ENCODE measurements at regions not wholly inside any gene's neighbourhood (a gene's known extent, or its start where the extent isn't known, plus 50 kb on each side); places are given as distances from the start of the nearest gene placed in this dataset.

DNA sequence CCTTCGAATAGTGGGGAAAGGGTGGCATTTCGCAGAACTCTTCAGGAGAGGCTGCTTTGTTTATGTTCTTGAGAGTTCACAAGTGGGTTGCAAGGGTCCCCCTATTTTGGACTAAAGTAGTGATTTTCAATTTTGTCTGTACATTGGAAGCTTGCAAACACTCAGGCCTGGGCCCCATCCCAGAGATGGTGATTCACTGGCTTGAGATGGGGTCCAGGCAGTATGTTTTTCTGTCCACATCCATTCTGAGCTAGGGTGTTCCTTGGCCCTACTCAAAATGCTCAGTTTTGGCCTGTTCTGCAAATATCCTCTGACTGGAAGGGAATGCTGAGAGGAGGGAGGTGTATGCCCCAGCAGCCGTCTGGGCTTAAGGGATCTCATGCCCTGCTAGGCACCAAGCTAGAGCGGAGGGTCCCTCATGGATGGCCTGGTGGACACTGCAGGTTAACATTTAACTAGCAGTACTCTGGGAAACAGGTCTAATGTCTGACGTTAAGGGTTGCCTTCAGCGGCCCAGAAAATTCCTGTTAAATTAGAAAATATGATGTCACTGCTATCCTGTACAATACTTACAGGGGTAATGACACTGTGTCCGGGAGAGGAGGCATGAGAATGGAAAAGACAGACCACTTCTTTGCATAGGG is 181.4 kb downstream of the OPA1 start:
- ATAC-seq, result no peak
- Histone ChIP-seq H3K4me3 (ENCODE audit: low read length) (no peak overlapping the region), H3K27ac (ENCODE audit: low read depth, low read length) (no peak overlapping the region), H3K4me1 (ENCODE audit: control insufficient read depth in 2 of 2, insufficient read depth in 2 of 2, low read length in 2 of 2) (peaks cover 0 to 5% of the 10 kb centered on the region in 2 donors), H3K36me3 (ENCODE audit: control insufficient read depth in 2 of 3, insufficient read depth in 3 of 3, low read length in 3 of 3) (no peaks in the 10 kb centered on the region), H3K27me3 (ENCODE audit: control insufficient read depth in 2 of 2, insufficient read depth in 2 of 2, low read length in 2 of 2) (peaks cover 0 to 3% of the 10 kb centered on the region in 2 donors), H3K9me3 (ENCODE audit: control insufficient read depth in 2 of 3, low read length in 3 of 3) (no peaks in the 10 kb centered on the region)
- Mint-ChIP-seq H3K9me3 (no peaks in the 10 kb centered on the region), H3K27me3 (peaks cover 7 to 28% (median 8%) of the 10 kb centered on the region in 5 donors), H3K4me3 (no peak overlapping the region), H3K36me3 (no peaks in the 10 kb centered on the region), H3K4me1 (peaks cover 2 to 21% (median 9%) of the 10 kb centered on the region in 7 donors), H3K27ac (no peak overlapping the region)
- intact Hi-C loops (cut with micrococcal nuclease), result no loop called here
- POLR2A ChIA-PET, result no interaction called here
- CTCF ChIA-PET, result no interaction called here
- DNase-seq, result no peak

DNA sequence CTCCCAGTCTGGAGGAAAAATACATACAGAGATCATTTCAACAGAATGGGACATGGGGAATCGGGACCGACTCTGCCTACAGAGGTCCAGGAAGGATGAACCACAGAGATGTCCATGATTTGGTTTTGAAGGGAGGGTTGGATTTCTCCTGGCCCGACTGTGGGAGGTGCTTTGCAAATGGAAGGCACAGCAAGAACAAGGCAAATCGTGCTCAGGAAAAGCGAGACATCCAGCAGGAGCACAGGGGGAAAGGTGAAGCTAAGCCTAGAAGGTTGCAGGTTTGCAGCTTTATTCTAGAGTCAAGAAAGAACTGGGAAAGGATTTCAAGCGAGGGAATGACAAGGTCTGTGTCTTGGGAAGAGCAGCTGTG is 181.9 kb downstream of the OPA1 start:
- CTCF ChIA-PET, result no interaction called here

DNA sequence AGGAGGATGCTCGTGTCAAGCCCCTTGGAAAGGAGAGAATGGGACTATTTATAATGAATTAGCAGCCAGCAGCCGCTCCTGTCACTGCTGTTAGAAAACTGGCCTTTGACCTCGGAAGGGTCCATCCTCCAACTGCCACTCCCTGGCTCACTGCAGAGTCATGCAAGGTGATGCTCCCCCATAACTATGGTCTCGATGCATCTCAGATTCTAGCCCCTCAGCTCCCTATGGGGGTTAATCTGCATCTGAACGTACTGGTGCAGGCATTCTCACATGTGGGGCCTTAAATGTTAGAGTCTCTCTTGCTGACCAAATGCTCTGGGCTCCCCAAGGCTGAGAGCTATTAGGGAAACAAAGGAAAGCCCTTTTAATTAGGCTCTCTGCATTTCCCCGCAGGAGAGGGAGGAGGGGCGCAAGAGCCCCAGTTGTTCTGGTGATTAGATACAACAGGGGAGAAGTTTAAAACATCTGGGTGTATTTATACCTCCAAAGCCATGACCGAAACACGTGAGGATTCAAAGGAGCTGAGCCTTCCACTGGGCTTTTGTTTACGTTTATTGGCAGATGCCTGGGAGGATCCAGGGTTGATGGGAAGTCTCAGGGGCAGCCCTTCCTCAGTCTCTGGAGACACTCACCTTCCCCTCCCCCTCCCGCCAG is 182.5 kb downstream of the OPA1 start:
- H3K4me3 Mint-ChIP-seq, result no peak overlapping the region
- ChIA-PET POLR2A (interaction anchor here (0.5 kb wide), 1 partner anchor 66 kb away, joined by 5 read pairs; no protein-coding TSS in a partner anchor), CTCF (no interaction called here)
- H3K4me1 ChIP-seq (ENCODE audit: control insufficient read depth in 2 of 2, insufficient read depth in 2 of 2, low read length in 2 of 2), result peaks cover 0 to 5% of the 10 kb centered on the region in 2 donors
- no peak for ATAC-seq
- H3K36me3 ChIP-seq (ENCODE audit: control insufficient read depth in 2 of 3, insufficient read depth in 3 of 3, low read length in 3 of 3), result no peaks in the 10 kb centered on the region
- intact Hi-C loops (cut with micrococcal nuclease), result loop anchor here in 1 of 2 donors (5.0 kb wide), 2 partner anchors 557 to 627 kb away; no protein-coding TSS in a partner anchor
- H3K27ac ChIP-seq (ENCODE audit: low read depth, low read length), result no peak overlapping the region
- H3K36me3 Mint-ChIP-seq, result no peaks in the 10 kb centered on the region
- H3K27me3 ChIP-seq (ENCODE audit: control insufficient read depth in 2 of 2, insufficient read depth in 2 of 2, low read length in 2 of 2), result peaks cover 0 to 3% of the 10 kb centered on the region in 2 donors
- H3K9me3 Mint-ChIP-seq, result no peaks in the 10 kb centered on the region
- no peak overlapping the region for H3K4me3 ChIP-seq (ENCODE audit: low read length)
- peaks cover 2 to 28% (median 9%) of the 10 kb centered on the region in 7 donors for H3K4me1 Mint-ChIP-seq
- no peak for DNase-seq
- no peak overlapping the region for H3K27ac Mint-ChIP-seq
- H3K9me3 ChIP-seq (ENCODE audit: control insufficient read depth in 2 of 3, low read length in 3 of 3), result no peaks in the 10 kb centered on the region
- H3K27me3 Mint-ChIP-seq, result peaks cover 11 to 38% (median 14%) of the 10 kb centered on the region in 5 donors

More for the DNA sequence above, 181.9 kb downstream of the OPA1 start:
- intact Hi-C loops (cut with micrococcal nuclease), result loop anchor here in 1 of 2 donors (5.0 kb wide), 2 partner anchors 557 to 627 kb away; no protein-coding TSS in a partner anchor
- POLR2A ChIA-PET, result no interaction called here
- Mint-ChIP-seq H3K4me3 (no peak overlapping the region), H3K27ac (no peak overlapping the region), H3K36me3 (no peaks in the 10 kb centered on the region), H3K27me3 (peaks cover 10 to 32% (median 12%) of the 10 kb centered on the region in 5 donors), H3K4me1 (peaks cover 2 to 23% (median 9%) of the 10 kb centered on the region in 7 donors), H3K9me3 (no peaks in the 10 kb centered on the region)
- Histone ChIP-seq H3K4me3 (ENCODE audit: low read length) (no peak overlapping the region), H3K36me3 (ENCODE audit: control insufficient read depth in 2 of 3, insufficient read depth in 3 of 3, low read length in 3 of 3) (no peaks in the 10 kb centered on the region), H3K27me3 (ENCODE audit: control insufficient read depth in 2 of 2, insufficient read depth in 2 of 2, low read length in 2 of 2) (peaks cover 0 to 3% of the 10 kb centered on the region in 2 donors), H3K9me3 (ENCODE audit: control insufficient read depth in 2 of 3, low read length in 3 of 3) (no peaks in the 10 kb centered on the region), H3K4me1 (ENCODE audit: control insufficient read depth in 2 of 2, insufficient read depth in 2 of 2, low read length in 2 of 2) (peaks cover 0 to 5% of the 10 kb centered on the region in 2 donors), H3K27ac (ENCODE audit: low read depth, low read length) (no peak overlapping the region)
- DNase-seq (no peak), ATAC-seq (no peak)

DNA sequence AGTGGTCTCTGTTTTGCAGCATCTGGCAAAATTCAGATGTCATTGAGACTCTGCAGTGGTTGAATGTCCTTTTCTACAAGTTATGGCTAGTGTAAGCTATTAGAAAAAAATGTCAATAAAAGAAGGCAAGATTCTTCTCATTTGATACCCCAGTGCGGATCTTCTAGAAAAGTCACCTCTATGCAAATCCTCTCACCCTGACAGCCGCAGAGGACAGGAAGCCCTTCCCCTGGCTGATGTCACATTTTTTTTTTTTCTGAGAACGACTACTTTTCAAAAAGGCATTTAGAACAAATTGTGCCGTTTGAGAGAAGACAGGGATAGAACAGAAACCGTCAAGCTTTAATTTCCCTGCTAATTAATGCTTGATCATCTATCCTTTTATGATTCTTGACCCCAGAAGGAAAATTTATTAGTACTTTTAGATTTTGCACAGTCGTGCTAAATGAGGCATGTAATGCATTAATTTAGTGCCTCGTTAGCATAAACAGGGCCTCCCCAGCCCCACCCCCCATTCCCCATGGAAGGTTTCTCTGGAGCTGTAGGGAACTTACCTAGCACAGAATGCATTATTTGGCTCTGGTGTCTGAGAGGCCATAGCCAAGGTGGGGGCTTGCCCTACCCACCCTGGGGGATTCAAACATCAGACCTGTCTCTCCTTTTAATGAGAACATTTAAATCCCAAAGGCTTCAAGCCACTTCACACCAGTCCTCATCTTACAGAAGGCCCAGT is 183.8 kb downstream of the OPA1 start:
- peaks cover 4 to 35% (median 9%) of the 10 kb centered on the region in 7 donors for H3K4me1 Mint-ChIP-seq

DNA sequence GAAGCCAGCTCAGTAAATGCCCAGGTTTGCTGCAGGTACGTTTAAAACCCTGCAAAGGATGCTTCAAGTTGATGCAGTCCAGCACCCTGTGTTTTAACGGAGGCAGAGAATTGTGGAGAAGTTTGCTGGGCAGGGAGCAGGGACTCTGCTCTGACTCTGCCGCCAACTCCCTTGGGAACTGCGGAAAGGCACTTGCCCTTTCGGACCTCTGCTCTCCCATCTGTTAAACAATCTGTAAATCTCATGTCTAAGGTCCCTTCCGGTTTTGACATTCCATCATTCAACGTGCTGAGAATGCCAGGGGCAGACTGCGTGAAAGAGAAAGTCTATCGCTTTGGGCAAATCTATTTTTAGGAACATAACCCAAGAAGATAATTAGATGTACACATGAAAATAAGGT is 184.5 kb downstream of the OPA1 start:
- Mint-ChIP-seq H3K4me1 (peaks cover 4 to 35% (median 9%) of the 10 kb centered on the region in 7 donors), H3K4me3 (no peak overlapping the region), H3K27me3 (peaks cover 14 to 47% (median 26%) of the 10 kb centered on the region in 5 donors), H3K9me3 (no peaks in the 10 kb centered on the region), H3K27ac (no peak overlapping the region), H3K36me3 (no peaks in the 10 kb centered on the region)
- DNase-seq (no peak), ATAC-seq (no peak)
- ChIA-PET CTCF (no interaction called here), POLR2A (interaction anchor here (0.5 kb wide), 1 partner anchor 216 kb away, joined by 3 read pairs; no protein-coding TSS in a partner anchor)
- peaks cover 0 to 5% of the 10 kb centered on the region in 2 donors for H3K4me1 ChIP-seq (ENCODE audit: control insufficient read depth in 2 of 2, insufficient read depth in 2 of 2, low read length in 2 of 2)
- H3K36me3 ChIP-seq (ENCODE audit: control insufficient read depth in 2 of 3, insufficient read depth in 3 of 3, low read length in 3 of 3), result no peaks in the 10 kb centered on the region
- H3K27me3 ChIP-seq (ENCODE audit: control insufficient read depth in 2 of 2, insufficient read depth in 2 of 2, low read length in 2 of 2), result peaks cover 0 to 3% of the 10 kb centered on the region in 2 donors
- intact Hi-C loops (cut with micrococcal nuclease), result loop anchor here in 1 of 2 donors (5.0 kb wide), 2 partner anchors 555 to 625 kb away; no protein-coding TSS in a partner anchor
- H3K4me3 ChIP-seq (ENCODE audit: low read length), result no peak overlapping the region
- no peak overlapping the region for H3K27ac ChIP-seq (ENCODE audit: low read depth, low read length)
- no peaks in the 10 kb centered on the region for H3K9me3 ChIP-seq (ENCODE audit: control insufficient read depth in 2 of 3, low read length in 3 of 3)

More for the DNA sequence above, 183.8 kb downstream of the OPA1 start:
- ChIA-PET POLR2A (interaction anchor here (0.5 kb wide), 1 partner anchor 217 kb away, joined by 3 read pairs; no protein-coding TSS in a partner anchor), CTCF (no interaction called here)
- ATAC-seq (no peak), DNase-seq (peak in 5 of 9 donors; percentile 15 to 37 (median 28))
- intact Hi-C loops (cut with micrococcal nuclease), result loop anchor here in 1 of 2 donors (5.0 kb wide), 2 partner anchors 556 to 626 kb away; no protein-coding TSS in a partner anchor
- Histone ChIP-seq H3K27ac (ENCODE audit: low read depth, low read length) (no peak overlapping the region), H3K36me3 (ENCODE audit: control insufficient read depth in 2 of 3, insufficient read depth in 3 of 3, low read length in 3 of 3) (no peaks in the 10 kb centered on the region), H3K9me3 (ENCODE audit: control insufficient read depth in 2 of 3, low read length in 3 of 3) (no peaks in the 10 kb centered on the region), H3K27me3 (ENCODE audit: control insufficient read depth in 2 of 2, insufficient read depth in 2 of 2, low read length in 2 of 2) (peaks cover 0 to 3% of the 10 kb centered on the region in 2 donors), H3K4me3 (ENCODE audit: low read length) (no peak overlapping the region), H3K4me1 (ENCODE audit: control insufficient read depth in 2 of 2, insufficient read depth in 2 of 2, low read length in 2 of 2) (peaks cover 0 to 5% of the 10 kb centered on the region in 2 donors)
- Mint-ChIP-seq H3K27ac (peak overlapping the region in 3 of 9 donors; percentile 29 to 78 (median 66)), H3K36me3 (no peaks in the 10 kb centered on the region), H3K4me3 (peak overlapping the region in 6 of 10 donors; percentile 5 to 72 (median 34)), H3K9me3 (no peaks in the 10 kb centered on the region), H3K27me3 (peaks cover 14 to 41% (median 19%) of the 10 kb centered on the region in 5 donors)

DNA sequence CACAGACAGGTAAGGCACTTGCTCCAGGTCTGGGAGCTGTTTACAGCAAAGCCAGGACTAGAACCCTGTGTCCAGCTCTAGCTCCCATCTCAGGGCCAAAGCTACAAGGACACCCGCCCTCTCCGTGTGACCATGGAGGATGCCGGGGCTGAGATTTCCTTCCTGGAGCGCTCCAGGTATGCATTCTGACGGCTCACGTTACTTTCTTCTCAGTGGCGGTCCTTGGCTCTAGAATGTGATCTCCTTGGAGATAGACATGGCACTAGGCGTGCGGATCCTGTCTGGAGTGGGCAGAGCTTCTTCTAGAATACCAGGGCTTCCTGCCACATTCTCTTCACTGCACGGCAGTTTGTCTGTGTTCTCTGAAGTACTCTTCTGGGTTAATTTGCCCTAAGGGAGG is 185.7 kb downstream of the OPA1 start:
- Histone ChIP-seq H3K4me1 (ENCODE audit: control insufficient read depth in 2 of 2, insufficient read depth in 2 of 2, low read length in 2 of 2) (peaks cover 0 to 5% of the 10 kb centered on the region in 2 donors), H3K4me3 (ENCODE audit: low read length) (no peak overlapping the region), H3K9me3 (ENCODE audit: control insufficient read depth in 2 of 3, low read length in 3 of 3) (no peaks in the 10 kb centered on the region), H3K36me3 (ENCODE audit: control insufficient read depth in 2 of 3, insufficient read depth in 3 of 3, low read length in 3 of 3) (no peaks in the 10 kb centered on the region), H3K27ac (ENCODE audit: low read depth, low read length) (no peak overlapping the region), H3K27me3 (ENCODE audit: control insufficient read depth in 2 of 2, insufficient read depth in 2 of 2, low read length in 2 of 2) (peaks cover 0 to 3% of the 10 kb centered on the region in 2 donors)
- no peak overlapping the region for H3K27ac Mint-ChIP-seq
- no peak overlapping the region for H3K4me3 Mint-ChIP-seq
- intact Hi-C loops (cut with micrococcal nuclease), result loop anchor here in 1 of 2 donors (5.0 kb wide), 2 partner anchors 554 to 624 kb away; no protein-coding TSS in a partner anchor
- no peaks in the 10 kb centered on the region for H3K9me3 Mint-ChIP-seq
- POLR2A ChIA-PET, result no interaction called here
- CTCF ChIA-PET, result no interaction called here
- H3K36me3 Mint-ChIP-seq, result no peaks in the 10 kb centered on the region
- ATAC-seq, result no peak
- no peak for DNase-seq
- H3K4me1 Mint-ChIP-seq, result peaks cover 4 to 35% (median 9%) of the 10 kb centered on the region in 7 donors
- H3K27me3 Mint-ChIP-seq, result peaks cover 14 to 50% (median 32%) of the 10 kb centered on the region in 5 donors
